ENCODE measurements at regions not wholly inside any gene's neighbourhood (a gene's known extent, or its start where the extent isn't known, plus 50 kb on each side); places are given as distances from the start of the nearest gene placed in this dataset.
"Not testable (repeated sequence)": the region's sequence is repeated elsewhere in the genome, so short reads cannot be mapped to it uniquely, and the experiment has no call there.

DNA sequence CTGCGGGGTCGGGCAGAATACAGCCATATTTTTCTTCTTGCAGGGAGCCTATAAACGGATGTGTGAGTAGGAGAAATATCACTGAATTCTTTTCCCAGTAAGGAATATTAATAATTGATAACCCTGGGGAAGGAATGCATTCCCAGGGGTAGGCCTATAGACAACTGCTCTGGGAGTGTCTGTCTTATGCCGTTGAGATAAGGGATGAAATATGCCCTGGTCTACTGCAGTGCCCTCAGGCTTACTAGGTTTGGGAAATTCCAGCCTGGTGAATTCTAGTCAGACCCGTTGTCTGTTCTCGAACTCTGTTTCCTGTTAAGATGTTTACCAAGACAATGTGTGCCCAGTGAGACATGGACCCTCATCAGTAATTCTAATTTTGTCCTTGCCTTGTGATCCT lies 1129.3 kb downstream of the ZPLD1 start:
- not testable (repeated sequence) for TF ChIP-seq POLR2A (IDR thresholded peaks at IDR 0.05)
- TF ChIP-seq, protein P1, sequence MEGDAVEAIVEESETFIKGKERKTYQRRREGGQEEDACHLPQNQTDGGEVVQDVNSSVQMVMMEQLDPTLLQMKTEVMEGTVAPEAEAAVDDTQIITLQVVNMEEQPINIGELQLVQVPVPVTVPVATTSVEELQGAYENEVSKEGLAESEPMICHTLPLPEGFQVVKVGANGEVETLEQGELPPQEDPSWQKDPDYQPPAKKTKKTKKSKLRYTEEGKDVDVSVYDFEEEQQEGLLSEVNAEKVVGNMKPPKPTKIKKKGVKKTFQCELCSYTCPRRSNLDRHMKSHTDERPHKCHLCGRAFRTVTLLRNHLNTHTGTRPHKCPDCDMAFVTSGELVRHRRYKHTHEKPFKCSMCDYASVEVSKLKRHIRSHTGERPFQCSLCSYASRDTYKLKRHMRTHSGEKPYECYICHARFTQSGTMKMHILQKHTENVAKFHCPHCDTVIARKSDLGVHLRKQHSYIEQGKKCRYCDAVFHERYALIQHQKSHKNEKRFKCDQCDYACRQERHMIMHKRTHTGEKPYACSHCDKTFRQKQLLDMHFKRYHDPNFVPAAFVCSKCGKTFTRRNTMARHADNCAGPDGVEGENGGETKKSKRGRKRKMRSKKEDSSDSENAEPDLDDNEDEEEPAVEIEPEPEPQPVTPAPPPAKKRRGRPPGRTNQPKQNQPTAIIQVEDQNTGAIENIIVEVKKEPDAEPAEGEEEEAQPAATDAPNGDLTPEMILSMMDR (IDR thresholded peaks at IDR 0.05): not testable (repeated sequence)
